Gastrocnemius medialis (tissue), 4 donors: ENCODE measurements at regions not wholly inside any gene's neighbourhood (a gene's known extent, or its start where the extent isn't known, plus 50 kb on each side); places are given as distances from the start of the nearest gene placed in this dataset.

Experiments
- ATAC-seq, 2 donors: fragments of 150-250 bp; one replicate each; pipeline ENCODE4 v1.9.1; 2016
- DNase-seq, 2 donors: peaks; one replicate each; pipeline ENCODE4 v3.0.0-alpha.2; 2019
- H3K27ac ChIP-seq, 4 donors: fragments of 200-600 bp; sonication (generic); 1 replicate in 1 of 4; 2 replicates in 3 of 4; pipeline ENCODE4 v1.5.1; 2016 to 2018; ENCODE audit warnings: mild to moderate bottlenecking in 2 of 4, moderate library complexity in 1 of 4
- H3K27me3 ChIP-seq, 3 donors: fragments of 200-600 bp; sonication (generic) in 2 of 3; 1 replicate in 1 of 3; 2 replicates in 2 of 3; pipeline versions ENCODE4 v1.5.1 to v1.6.0; 2016 to 2019; ENCODE audit warnings: mild to moderate bottlenecking in 1 of 3, moderate library complexity in 1 of 3
- H3K36me3 ChIP-seq, 2 donors: fragments of 200-600 bp; sonication (generic) in 1 of 2; one replicate each; pipeline ENCODE4 v1.5.1; 2017 to 2018
- H3K4me1 ChIP-seq, 2 donors: fragments of 200-600 bp; sonication (generic) in 1 of 2; one replicate each; pipeline ENCODE4 v1.5.1; 2016 to 2017; ENCODE audit warnings: mild to moderate bottlenecking in 2 of 2
- H3K4me3 ChIP-seq, 4 donors: fragments of 200-600 bp; sonication (generic) in 3 of 4; 1 replicate in 1 of 4; 2 replicates in 3 of 4; pipeline ENCODE4 v1.5.1; 2016 to 2019; ENCODE audit warnings: mild to moderate bottlenecking in 2 of 4
- H3K9me3 ChIP-seq, 3 donors: fragments of 200-600 bp; sonication (generic) in 2 of 3; 1 replicate in 1 of 3; 2 replicates in 2 of 3; pipeline ENCODE4 v1.5.1; 2016 to 2019
- POLR2A ChIP-seq, 2 donors: fragments of 450-650 bp; IDR thresholded peaks; one replicate each; pipeline ENCODE4 v1.6.1; 2017; ENCODE audit warnings: antibody characterized with exemption in 2 of 2, mild to moderate bottlenecking in 2 of 2, moderate library complexity in 2 of 2
- in situ Hi-C, 4 donors: fragments of 200-750 bp; cut with MboI; loops; one replicate each; pipeline versions ENCODE4 v1.15.0 to v1.8.0; 2017; ENCODE audit warnings: low sequenced_read_pairs in 4 of 4
- intact Hi-C: fragments of 100-400 bp; cut with DNase I; formaldehyde crosslinking; loops from one replicate; pipeline ENCODE4 v1.15.1; 2023; ENCODE audit warnings: low total_unique reads
- TF ChIP-seq, protein P1 (sequence below), 5 experiments: fragments of 450-650 bp in 3 of 5; fragments of 200-600 bp in 2 of 5; sonication (generic) in 2 of 5; IDR thresholded peaks in 4 of 5; conservative IDR thresholded peaks in 1 of 5; 1 replicate in 4 of 5; 2 replicates in 1 of 5; pipeline ENCODE4 v1.5.1; 2016 to 2019; ENCODE audit warnings: antibody characterized with exemption in 5 of 5, mild to moderate bottlenecking in 3 of 5, moderate library complexity in 3 of 5

DNA sequence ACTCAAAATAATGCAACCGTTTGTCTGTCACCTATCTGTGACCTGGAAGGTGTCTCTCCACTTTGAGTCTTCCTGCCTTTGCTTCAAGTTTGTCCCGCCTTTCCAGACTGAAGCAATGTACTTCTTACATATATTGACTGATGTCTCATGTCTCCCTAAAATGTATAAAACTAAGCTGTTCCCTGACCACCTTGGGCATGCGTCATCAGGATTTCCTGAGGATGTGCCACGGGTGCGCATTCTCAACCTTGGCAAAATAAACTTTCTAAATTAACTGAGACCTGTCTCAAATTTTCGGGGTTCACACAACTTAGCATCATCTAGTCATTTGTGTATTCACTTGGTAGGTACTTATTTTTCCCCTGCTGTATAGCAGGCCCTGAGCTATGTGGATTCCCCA lies 65.3 kb upstream of the JCAD start:
- intact Hi-C loops = no loop called here
- no peak for DNase-seq
- no peaks in the 10 kb centered on the region for H3K27me3 ChIP-seq
- no peaks in the 10 kb centered on the region for H3K36me3 ChIP-seq
- no peak for TF ChIP-seq POLR2A (IDR thresholded peaks at IDR 0.05)
- TF ChIP-seq, protein P1, sequence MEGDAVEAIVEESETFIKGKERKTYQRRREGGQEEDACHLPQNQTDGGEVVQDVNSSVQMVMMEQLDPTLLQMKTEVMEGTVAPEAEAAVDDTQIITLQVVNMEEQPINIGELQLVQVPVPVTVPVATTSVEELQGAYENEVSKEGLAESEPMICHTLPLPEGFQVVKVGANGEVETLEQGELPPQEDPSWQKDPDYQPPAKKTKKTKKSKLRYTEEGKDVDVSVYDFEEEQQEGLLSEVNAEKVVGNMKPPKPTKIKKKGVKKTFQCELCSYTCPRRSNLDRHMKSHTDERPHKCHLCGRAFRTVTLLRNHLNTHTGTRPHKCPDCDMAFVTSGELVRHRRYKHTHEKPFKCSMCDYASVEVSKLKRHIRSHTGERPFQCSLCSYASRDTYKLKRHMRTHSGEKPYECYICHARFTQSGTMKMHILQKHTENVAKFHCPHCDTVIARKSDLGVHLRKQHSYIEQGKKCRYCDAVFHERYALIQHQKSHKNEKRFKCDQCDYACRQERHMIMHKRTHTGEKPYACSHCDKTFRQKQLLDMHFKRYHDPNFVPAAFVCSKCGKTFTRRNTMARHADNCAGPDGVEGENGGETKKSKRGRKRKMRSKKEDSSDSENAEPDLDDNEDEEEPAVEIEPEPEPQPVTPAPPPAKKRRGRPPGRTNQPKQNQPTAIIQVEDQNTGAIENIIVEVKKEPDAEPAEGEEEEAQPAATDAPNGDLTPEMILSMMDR (IDR thresholded peaks at IDR 0.05 in 4 of 5, conservative IDR thresholded peaks at IDR 0.05 in 1 of 5) = no peak
- H3K9me3 ChIP-seq = no peaks in the 10 kb centered on the region
- in situ Hi-C loops = no loop called here
- ATAC-seq = no peak
- peaks cover 0 to 4% of the 10 kb centered on the region in 2 donors for H3K4me1 ChIP-seq
- H3K4me3 ChIP-seq = no peak overlapping the region
- H3K27ac ChIP-seq = no peak overlapping the region

DNA sequence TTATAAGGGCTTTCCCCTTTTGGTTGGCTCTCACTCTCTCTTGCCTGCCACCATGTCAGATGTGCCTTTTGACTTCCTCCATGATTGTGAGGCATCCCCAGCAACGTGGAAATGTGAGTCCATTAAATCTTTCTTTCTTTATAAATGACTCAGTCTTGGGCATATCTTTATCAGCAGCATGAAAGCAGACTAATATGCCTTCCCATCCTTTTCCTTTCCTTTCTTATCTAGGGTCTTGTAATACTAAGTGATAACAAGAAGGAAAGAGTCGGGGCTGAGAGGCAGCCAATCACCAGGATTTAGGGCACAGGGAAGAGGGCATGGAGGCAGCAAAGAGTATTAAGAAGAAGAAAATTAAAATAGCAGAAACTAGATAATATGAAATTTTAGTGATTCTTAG lies 62.0 kb upstream of the JCAD start:
- H3K9me3 ChIP-seq = no peaks in the 10 kb centered on the region
- H3K27me3 ChIP-seq = no peaks in the 10 kb centered on the region
- no peaks in the 10 kb centered on the region for H3K36me3 ChIP-seq
- no peak overlapping the region for H3K4me3 ChIP-seq
- TF ChIP-seq, protein P1 (IDR thresholded peaks at IDR 0.05 in 4 of 5, conservative IDR thresholded peaks at IDR 0.05 in 1 of 5) = no peak
- no peak for TF ChIP-seq POLR2A (IDR thresholded peaks at IDR 0.05)
- no peak for DNase-seq
- no peak for ATAC-seq
- no peaks in the 10 kb centered on the region for H3K4me1 ChIP-seq
- H3K27ac ChIP-seq = no peak overlapping the region
- in situ Hi-C loops (no loop called here), intact Hi-C loops (no loop called here)

DNA sequence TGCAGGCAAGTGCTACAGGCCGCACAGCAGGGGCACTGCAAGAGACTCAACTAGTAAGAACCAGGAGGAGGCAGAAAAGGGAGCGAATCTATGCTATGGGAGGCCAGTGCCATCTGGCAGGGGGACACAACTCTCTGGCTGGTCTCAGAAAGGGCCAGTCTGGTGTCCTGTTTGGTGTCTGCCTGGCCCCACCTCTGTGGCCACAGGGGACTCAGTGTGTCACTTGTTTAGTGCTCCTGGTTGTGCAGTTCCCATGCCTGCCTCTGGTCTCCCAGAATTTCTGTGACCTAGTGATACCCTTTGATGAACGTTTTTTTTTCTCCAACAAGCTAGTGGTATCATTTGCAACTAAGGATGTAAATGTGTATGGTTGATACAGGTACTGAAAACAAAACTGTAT lies 59.2 kb upstream of the JCAD start:
- no peaks in the 10 kb centered on the region for H3K27me3 ChIP-seq
- no peak overlapping the region for H3K27ac ChIP-seq
- H3K9me3 ChIP-seq = no peaks in the 10 kb centered on the region
- TF ChIP-seq, protein P1 (IDR thresholded peaks at IDR 0.05 in 4 of 5, conservative IDR thresholded peaks at IDR 0.05 in 1 of 5) = no peak
- TF ChIP-seq POLR2A (IDR thresholded peaks at IDR 0.05) = no peak
- no peak for ATAC-seq
- H3K36me3 ChIP-seq = no peaks in the 10 kb centered on the region
- H3K4me1 ChIP-seq = peaks cover 0 to 5% of the 10 kb centered on the region in 2 donors
- in situ Hi-C loops = no loop called here
- no peak for DNase-seq
- no peak overlapping the region for H3K4me3 ChIP-seq
- intact Hi-C loops = no loop called here

DNA sequence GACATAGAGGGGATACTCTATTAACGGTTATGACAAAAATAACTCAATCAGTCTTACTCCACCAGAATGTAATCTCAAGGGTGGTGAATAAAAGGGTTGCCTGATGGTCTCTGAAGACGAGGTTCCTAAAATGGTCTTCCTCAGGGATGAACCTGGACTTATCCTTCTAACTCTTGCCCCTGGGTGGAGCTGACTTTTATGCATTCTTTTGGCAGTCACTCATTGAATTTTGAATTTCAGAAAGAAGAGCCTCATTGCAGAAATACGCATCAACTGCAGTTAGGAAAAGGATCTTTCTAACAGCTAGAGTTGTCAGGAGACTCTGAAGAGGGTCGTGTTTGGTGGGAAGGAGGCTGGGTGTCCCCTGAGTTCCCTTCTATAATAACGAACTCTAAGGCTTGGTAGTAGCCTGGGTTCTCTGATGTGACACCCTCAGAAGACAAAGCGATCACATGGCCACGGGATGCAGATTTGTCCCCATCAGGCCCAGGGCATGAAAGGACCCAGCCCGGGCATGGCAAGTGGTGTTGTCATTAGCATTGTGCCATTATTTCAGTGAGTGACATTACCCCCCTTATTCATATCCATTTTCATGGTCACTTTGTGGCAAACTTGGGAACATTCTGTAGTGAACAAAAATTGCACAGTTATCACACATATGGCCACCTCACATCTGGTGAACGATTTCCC lies 58.6 kb upstream of the JCAD start:
- TF ChIP-seq, protein P1 (IDR thresholded peaks at IDR 0.05 in 4 of 5, conservative IDR thresholded peaks at IDR 0.05 in 1 of 5) = no peak
- no peak for TF ChIP-seq POLR2A (IDR thresholded peaks at IDR 0.05)
- in situ Hi-C loops (no loop called here), intact Hi-C loops (no loop called here)
- Histone ChIP-seq H3K4me1 (peaks cover 0 to 5% of the 10 kb centered on the region in 2 donors), H3K27me3 (no peaks in the 10 kb centered on the region), H3K4me3 (no peak overlapping the region), H3K27ac (no peak overlapping the region), H3K9me3 (no peaks in the 10 kb centered on the region), H3K36me3 (no peaks in the 10 kb centered on the region)
- ATAC-seq (no peak), DNase-seq (no peak)

DNA sequence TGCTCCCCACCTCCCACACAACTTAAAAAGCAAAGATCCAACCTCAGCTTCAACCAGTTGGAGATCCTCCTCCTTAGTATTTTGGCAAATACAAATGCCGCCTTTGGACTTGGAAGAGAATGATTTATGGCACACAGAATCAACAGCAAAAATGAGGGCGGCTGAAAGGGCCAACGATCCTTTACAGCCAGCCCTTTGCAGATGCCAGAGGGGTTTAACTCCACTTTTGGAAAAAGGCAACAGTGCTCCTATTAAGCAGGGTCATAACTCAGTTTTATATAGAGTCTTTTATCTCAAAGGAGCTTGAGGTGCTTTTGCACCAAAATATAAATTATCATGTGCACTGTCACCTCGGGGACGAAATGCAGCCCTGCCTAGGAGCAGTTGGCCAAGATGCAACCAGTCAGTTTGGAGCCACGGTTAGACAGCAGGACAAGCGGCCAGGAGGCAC lies 56.7 kb upstream of the JCAD start:
- no peak overlapping the region for H3K27ac ChIP-seq
- DNase-seq (no peak), ATAC-seq (no peak)
- peaks cover 0 to 5% of the 10 kb centered on the region in 2 donors for H3K4me1 ChIP-seq
- no peaks in the 10 kb centered on the region for H3K36me3 ChIP-seq
- intact Hi-C loops = no loop called here
- H3K4me3 ChIP-seq = no peak overlapping the region
- TF ChIP-seq, protein P1 (IDR thresholded peaks at IDR 0.05 in 4 of 5, conservative IDR thresholded peaks at IDR 0.05 in 1 of 5) = no peak
- TF ChIP-seq POLR2A (IDR thresholded peaks at IDR 0.05) = no peak
- in situ Hi-C loops = no loop called here
- H3K27me3 ChIP-seq = no peaks in the 10 kb centered on the region
- H3K9me3 ChIP-seq = no peaks in the 10 kb centered on the region
